ENCODE measurements at regions not wholly inside any gene's neighbourhood (a gene's known extent, or its start where the extent isn't known, plus 50 kb on each side); places are given as distances from the start of the nearest gene placed in this dataset.

DNA sequence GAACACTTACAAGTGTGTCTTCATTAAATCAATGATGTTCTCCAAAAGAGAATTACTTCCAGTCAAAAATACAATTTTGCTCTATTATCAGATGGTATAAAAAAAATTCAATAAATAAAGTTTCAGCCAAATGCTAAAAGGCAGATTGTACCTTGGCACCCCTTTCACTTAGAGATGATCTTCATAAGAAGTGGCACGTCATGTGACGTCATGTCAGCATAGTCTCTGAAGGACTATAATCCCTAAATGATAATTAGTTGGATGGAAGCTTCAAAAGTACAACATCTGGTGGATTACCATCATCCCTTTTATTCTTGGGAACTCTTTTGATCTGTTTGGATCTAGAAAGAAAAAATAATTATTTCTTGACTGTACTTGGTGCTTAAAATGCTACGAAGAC lies 335.5 kb upstream of the EDNRB start:
- Histone ChIP-seq H3K9ac (replicated peaks; ENCODE audit: extremely low read depth, insufficient read depth, low read length) (no peak overlapping the region), H3K4me1 (ENCODE audit: control insufficient read depth, extremely low read depth, insufficient read depth, low read length) (no peaks in the 10 kb centered on the region), H3K79me2 (ENCODE audit: control insufficient read depth, insufficient read depth, low read length) (no peaks in the 10 kb centered on the region), H3K36me3 (ENCODE audit: control insufficient read depth in 2 of 2, extremely low read depth in 1 of 2, insufficient read depth in 2 of 2, low read length in 2 of 2) (no peaks in the 10 kb centered on the region), H4K20me1 (replicated peaks; ENCODE audit: control insufficient read depth, extremely low read depth, insufficient read depth, low read length) (no peaks in the 10 kb centered on the region), H3K27me3 (ENCODE audit: control insufficient read depth in 2 of 2, insufficient read depth in 2 of 2, low read length in 2 of 2) (peaks cover 0 to 1% of the 10 kb centered on the region in 2 experiments), H3K9me3 (replicated peaks; ENCODE audit: control insufficient read depth, insufficient read depth, low read length) (no peaks in the 10 kb centered on the region), H3K4me3 (replicated peaks in 1 of 3; ENCODE audit: insufficient read depth in 1 of 3, low read depth in 1 of 3, low read length in 3 of 3) (no peak overlapping the region), H3K4me2 (ENCODE audit: insufficient read depth, low read length) (no peak overlapping the region), H2AFZ (ENCODE audit: low read depth, low read length) (no peak overlapping the region), H3K27ac (ENCODE audit: insufficient read depth, low read depth, low read length) (no peak overlapping the region), H3K9me1 (replicated peaks; ENCODE audit: control insufficient read depth, extremely low read depth, insufficient read depth, low read length) (no peaks in the 10 kb centered on the region)
- CTCF ChIA-PET, result interaction anchor here (0.6 to 7.7 kb wide), 2 partner anchors 13 to 563 kb away, joined by 3 to 73 read pairs; no protein-coding TSS in a partner anchor
- no TSS peak for BruUV-seq (replicated peaks)
- TF ChIP-seq JUN (IDR thresholded peaks at IDR 0.05; ENCODE audit: borderline replicate concordance, insufficient read depth, insufficient read length, low read depth) (no peak), MAX (IDR thresholded peaks at IDR 0.05; ENCODE audit: insufficient read depth, insufficient read length) (no peak), EZH2 (IDR thresholded peaks at IDR 0.05; ENCODE audit: borderline replicate concordance, low read depth, low read length, severe bottlenecking) (no peak), GATA2 (IDR thresholded peaks at IDR 0.05; ENCODE audit: insufficient read depth, insufficient read length, low read depth, low read length) (no peak), FOS (IDR thresholded peaks at IDR 0.05; ENCODE audit: borderline replicate concordance, insufficient read depth, low read length) (no peak), MYC (IDR thresholded peaks at IDR 0.05; ENCODE audit: low read depth, low read length) (no peak), POLR2A (IDR thresholded peaks at IDR 0.05; ENCODE audit: low read depth, low read length) (no peak), POLR2AphosphoS5 (IDR thresholded peaks at IDR 0.05; ENCODE audit: insufficient read depth, low read depth, low read length) (no peak)
- TF ChIP-seq, protein P1, sequence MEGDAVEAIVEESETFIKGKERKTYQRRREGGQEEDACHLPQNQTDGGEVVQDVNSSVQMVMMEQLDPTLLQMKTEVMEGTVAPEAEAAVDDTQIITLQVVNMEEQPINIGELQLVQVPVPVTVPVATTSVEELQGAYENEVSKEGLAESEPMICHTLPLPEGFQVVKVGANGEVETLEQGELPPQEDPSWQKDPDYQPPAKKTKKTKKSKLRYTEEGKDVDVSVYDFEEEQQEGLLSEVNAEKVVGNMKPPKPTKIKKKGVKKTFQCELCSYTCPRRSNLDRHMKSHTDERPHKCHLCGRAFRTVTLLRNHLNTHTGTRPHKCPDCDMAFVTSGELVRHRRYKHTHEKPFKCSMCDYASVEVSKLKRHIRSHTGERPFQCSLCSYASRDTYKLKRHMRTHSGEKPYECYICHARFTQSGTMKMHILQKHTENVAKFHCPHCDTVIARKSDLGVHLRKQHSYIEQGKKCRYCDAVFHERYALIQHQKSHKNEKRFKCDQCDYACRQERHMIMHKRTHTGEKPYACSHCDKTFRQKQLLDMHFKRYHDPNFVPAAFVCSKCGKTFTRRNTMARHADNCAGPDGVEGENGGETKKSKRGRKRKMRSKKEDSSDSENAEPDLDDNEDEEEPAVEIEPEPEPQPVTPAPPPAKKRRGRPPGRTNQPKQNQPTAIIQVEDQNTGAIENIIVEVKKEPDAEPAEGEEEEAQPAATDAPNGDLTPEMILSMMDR (IDR thresholded peaks at IDR 0.05; ENCODE audit: extremely low read depth in 1 of 2, insufficient read depth in 1 of 2, low read depth in 1 of 2, low read length in 2 of 2), result no peak
- intact Hi-C loops (cut with micrococcal nuclease) (no loop called here), dilution Hi-C loops (cut with MboI; ENCODE audit: extremely low pct_ligation_motif_present, low sequenced_read_pairs) (no loop called here)
- DNase-seq (ENCODE audit: low read depth, low spot score), result no peak
- POLR2A ChIA-PET, result no interaction called here
- FAIRE-seq, result no peak
